Thoracic aorta (tissue), 2 donors: ENCODE measurements at regions not wholly inside any gene's neighbourhood (a gene's known extent, or its start where the extent isn't known, plus 50 kb on each side); places are given as distances from the start of the nearest gene placed in this dataset.

Source experiments
- ATAC-seq: fragments of 150-250 bp; one replicate; pipeline ENCODE4 v1.8.0; 2017; ENCODE audit warnings: low read depth; ENCODE audit not compliant: insufficient number of reproducible peaks, low FRiP score
- DNase-seq: peaks from one replicate; pipeline ENCODE4 v3.0.0-alpha.2; 2020; ENCODE audit warnings: low spot score
- H3K27ac ChIP-seq, 2 donors: fragments of 200-600 bp; sonication (generic); 1 replicate in 1 of 2; 2 replicates in 1 of 2; pipeline ENCODE4 v1.5.1; 2016; ENCODE audit warnings: mild to moderate bottlenecking in 2 of 2, moderate library complexity in 2 of 2
- H3K27me3 ChIP-seq: fragments of 200-600 bp; sonication (generic); replicated peaks from 2 replicates; pipeline ENCODE4 v1.6.0; 2016; ENCODE audit warnings: mild to moderate bottlenecking; ENCODE audit not compliant: insufficient read depth
- H3K36me3 ChIP-seq: fragments of 200-600 bp; sonication (generic); one replicate; pipeline ENCODE4 v1.5.1; 2016
- H3K4me1 ChIP-seq, 2 donors: fragments of 200-600 bp; sonication (generic); 1 replicate in 1 of 2; 2 replicates in 1 of 2; pipeline versions ENCODE4 v1.5.1 to v1.6.0; 2016; ENCODE audit warnings: low read depth in 2 of 2, mild to moderate bottlenecking in 1 of 2; ENCODE audit not compliant: control insufficient read depth in 1 of 2
- H3K4me3 ChIP-seq: fragments of 200-600 bp; sonication (generic); 2 replicates; pipeline ENCODE4 v1.5.1; 2016; ENCODE audit warnings: mild to moderate bottlenecking
- H3K9me3 ChIP-seq: fragments of 200-600 bp; sonication (generic); 2 replicates; pipeline ENCODE4 v1.5.1; 2016
- TF ChIP-seq, protein P1 (sequence below): fragments of 200-600 bp; sonication (generic); IDR thresholded peaks from one replicate; pipeline ENCODE4 v1.5.1; 2019; ENCODE audit warnings: antibody characterized with exemption

GRCh38 chr2:217223222-217223930 is 363.5 kb upstream of the TNP1 start:
- H3K9me3 ChIP-seq, result no peaks in the 10 kb centered on the region
- ATAC-seq (peak; percentile 82), DNase-seq (peak; percentile 28)
- H3K27me3 ChIP-seq, result no peaks in the 10 kb centered on the region
- H3K4me1 ChIP-seq, result peaks cover 28 to 54% of the 10 kb centered on the region in 2 donors
- TF ChIP-seq, protein P1, sequence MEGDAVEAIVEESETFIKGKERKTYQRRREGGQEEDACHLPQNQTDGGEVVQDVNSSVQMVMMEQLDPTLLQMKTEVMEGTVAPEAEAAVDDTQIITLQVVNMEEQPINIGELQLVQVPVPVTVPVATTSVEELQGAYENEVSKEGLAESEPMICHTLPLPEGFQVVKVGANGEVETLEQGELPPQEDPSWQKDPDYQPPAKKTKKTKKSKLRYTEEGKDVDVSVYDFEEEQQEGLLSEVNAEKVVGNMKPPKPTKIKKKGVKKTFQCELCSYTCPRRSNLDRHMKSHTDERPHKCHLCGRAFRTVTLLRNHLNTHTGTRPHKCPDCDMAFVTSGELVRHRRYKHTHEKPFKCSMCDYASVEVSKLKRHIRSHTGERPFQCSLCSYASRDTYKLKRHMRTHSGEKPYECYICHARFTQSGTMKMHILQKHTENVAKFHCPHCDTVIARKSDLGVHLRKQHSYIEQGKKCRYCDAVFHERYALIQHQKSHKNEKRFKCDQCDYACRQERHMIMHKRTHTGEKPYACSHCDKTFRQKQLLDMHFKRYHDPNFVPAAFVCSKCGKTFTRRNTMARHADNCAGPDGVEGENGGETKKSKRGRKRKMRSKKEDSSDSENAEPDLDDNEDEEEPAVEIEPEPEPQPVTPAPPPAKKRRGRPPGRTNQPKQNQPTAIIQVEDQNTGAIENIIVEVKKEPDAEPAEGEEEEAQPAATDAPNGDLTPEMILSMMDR, result no peak
- no peak overlapping the region for H3K4me3 ChIP-seq
- no peaks in the 10 kb centered on the region for H3K36me3 ChIP-seq
- peak overlapping the region; percentile 46 to 68 for H3K27ac ChIP-seq

DNA sequence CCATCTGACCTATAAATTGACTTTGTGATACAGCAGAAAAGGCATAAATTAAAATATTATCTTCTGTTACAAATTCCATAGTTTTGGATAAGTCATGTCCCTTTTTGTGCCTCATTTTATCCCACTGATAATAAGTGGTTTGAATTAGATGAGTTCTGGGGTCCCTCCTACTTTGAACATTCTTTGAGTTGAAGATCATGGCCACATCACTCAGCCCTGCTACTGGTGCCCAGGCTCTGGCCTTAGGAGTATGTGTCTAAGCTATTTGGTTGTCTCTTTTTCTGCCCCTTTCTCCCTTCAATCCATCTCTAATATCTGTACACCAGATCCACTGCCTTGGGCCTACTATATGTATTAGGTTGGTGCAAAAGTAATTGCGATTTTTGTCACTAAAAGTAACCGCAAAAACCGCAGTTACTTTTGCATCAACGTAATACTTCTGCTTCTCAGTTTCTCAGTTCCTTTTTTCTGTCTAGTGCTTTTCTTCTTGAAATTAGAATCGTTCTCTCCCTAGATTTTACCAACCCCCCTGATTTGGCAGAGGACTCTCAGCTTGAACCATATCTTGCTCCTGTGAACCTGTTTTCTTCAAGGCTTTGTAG is 362.5 kb upstream of the TNP1 start:
- Histone ChIP-seq H3K9me3 (no peaks in the 10 kb centered on the region), H3K27ac (peak overlapping the region in 1 of 2 donors; percentile 68), H3K27me3 (no peaks in the 10 kb centered on the region), H3K36me3 (no peaks in the 10 kb centered on the region), H3K4me1 (peaks cover 28 to 57% of the 10 kb centered on the region in 2 donors), H3K4me3 (no peak overlapping the region)
- no peak for ATAC-seq
- no peak for DNase-seq
- TF ChIP-seq, protein P1, result no peak

DNA sequence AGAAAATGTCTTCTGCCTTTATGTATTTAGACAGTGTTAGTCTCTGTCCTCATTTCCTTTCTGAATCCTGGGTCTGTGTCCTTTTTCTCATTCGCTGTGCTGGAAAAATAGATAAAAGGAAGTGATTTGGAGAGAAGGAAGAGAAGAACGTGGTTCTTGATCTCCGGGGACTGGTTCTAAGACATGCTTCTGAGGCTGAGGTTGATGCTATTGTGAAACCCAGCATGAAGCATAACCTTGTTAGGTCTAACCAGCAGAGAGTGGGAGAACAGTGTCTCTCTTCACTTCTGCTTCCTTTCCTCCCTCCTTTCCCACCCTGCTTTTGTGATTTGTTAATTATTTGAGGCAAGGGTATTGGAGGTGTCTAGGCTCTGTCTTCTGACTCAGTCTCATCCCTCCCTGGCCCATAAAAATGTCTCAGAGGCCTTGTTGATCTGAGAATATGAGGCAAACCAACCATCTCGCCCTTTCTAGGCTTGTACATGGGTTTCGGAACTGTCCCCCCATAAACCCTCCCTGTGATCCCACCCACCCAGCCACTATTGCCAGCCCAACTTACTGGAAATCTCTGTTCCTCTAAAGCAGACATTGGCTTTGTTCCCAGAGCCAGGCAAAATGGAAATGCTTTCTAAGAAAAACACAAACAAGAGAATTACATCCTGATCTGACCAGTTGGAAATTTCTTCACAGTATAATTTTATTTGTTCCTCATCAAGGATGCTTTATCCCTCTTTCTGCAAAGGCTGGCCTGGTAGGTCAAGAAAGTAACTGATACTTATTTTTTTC is 360.6 kb upstream of the TNP1 start:
- H3K27ac ChIP-seq, result peak overlapping the region; percentile 22 to 29
- H3K9me3 ChIP-seq, result no peaks in the 10 kb centered on the region
- H3K36me3 ChIP-seq, result no peaks in the 10 kb centered on the region
- H3K27me3 ChIP-seq, result no peaks in the 10 kb centered on the region
- DNase-seq (no peak), ATAC-seq (no peak)
- TF ChIP-seq, protein P1, result no peak
- H3K4me3 ChIP-seq, result no peak overlapping the region
- peaks cover 28 to 57% of the 10 kb centered on the region in 2 donors for H3K4me1 ChIP-seq

GRCh38 chr2:217219164-217219520 is 359.3 kb upstream of the TNP1 start:
- TF ChIP-seq, protein P1, result no peak
- H3K27me3 ChIP-seq, result no peaks in the 10 kb centered on the region
- peaks cover 28 to 53% of the 10 kb centered on the region in 2 donors for H3K4me1 ChIP-seq
- ATAC-seq, result no peak
- no peaks in the 10 kb centered on the region for H3K9me3 ChIP-seq
- H3K36me3 ChIP-seq, result no peaks in the 10 kb centered on the region
- no peak for DNase-seq
- H3K27ac ChIP-seq, result peak overlapping the region in 1 of 2 donors; percentile 22
- no peak overlapping the region for H3K4me3 ChIP-seq
